Liver (tissue), 8 donors: ENCODE measurements at regions not wholly inside any gene's neighbourhood (a gene's known extent, or its start where the extent isn't known, plus 50 kb on each side); places are given as distances from the start of the nearest gene placed in this dataset.

Experiments used
- DNase-seq: peaks from one replicate; pipeline ENCODE4 v3.0.0-alpha.2; 2017; ENCODE audit warnings: low spot score
- H3K27ac ChIP-seq, 2 donors: one replicate each; pipeline ENCODE4 v1.7.0; 2013; ENCODE audit warnings: inconsistent platforms in 2 of 2, low read length in 2 of 2, control low read depth in 1 of 2, low read depth in 1 of 2, mild to moderate bottlenecking in 1 of 2
- H3K27me3 ChIP-seq, 4 donors: one replicate each; pipeline versions ENCODE4 v1.6.1 to v1.7.0; 2013; ENCODE audit warnings: low read length in 3 of 4, inconsistent platforms in 1 of 4, mild to moderate bottlenecking in 1 of 4, moderate library complexity in 1 of 4; ENCODE audit not compliant: control insufficient read depth in 4 of 4, insufficient read depth in 4 of 4
- H3K36me3 ChIP-seq, 4 donors: one replicate each; pipeline versions ENCODE4 v1.6.1 to v1.7.0; 2013; ENCODE audit warnings: low read length in 3 of 4, mild to moderate bottlenecking in 3 of 4, low read depth in 1 of 4, moderate library complexity in 1 of 4; ENCODE audit not compliant: control insufficient read depth in 4 of 4, insufficient read depth in 3 of 4
- H3K4me1 ChIP-seq, 4 donors: one replicate each; pipeline versions ENCODE4 v1.6.1 to v1.7.0; 2013; ENCODE audit warnings: low read length in 3 of 4, mild to moderate bottlenecking in 3 of 4, moderate library complexity in 1 of 4; ENCODE audit not compliant: control insufficient read depth in 4 of 4, insufficient read depth in 4 of 4
- H3K4me3 ChIP-seq, 3 donors: one replicate each; pipeline versions ENCODE4 v1.6.1 to v1.7.0; 2013; ENCODE audit warnings: low read length in 3 of 3, control low read depth in 1 of 3, low read depth in 1 of 3, mild to moderate bottlenecking in 1 of 3
- H3K9ac ChIP-seq, 2 donors: one replicate each; pipeline ENCODE4 v1.7.0; 2013; ENCODE audit warnings: low read length in 2 of 2, mild to moderate bottlenecking in 2 of 2, moderate library complexity in 2 of 2, control low read depth in 1 of 2, low read depth in 1 of 2
- H3K9me3 ChIP-seq, 4 donors: one replicate each; pipeline versions ENCODE4 v1.6.1 to v1.7.0; 2013; ENCODE audit warnings: low read length in 3 of 4; ENCODE audit not compliant: control insufficient read depth in 4 of 4
- EGR1 ChIP-seq, 2 donors: IDR thresholded peaks; 2 replicates each; pipeline ENCODE4 v1.6.1; 2016 to 2018; ENCODE audit warnings: antibody characterized with exemption in 2 of 2, low read depth in 2 of 2
- FOXA2 ChIP-seq: IDR thresholded peaks from 2 replicates; pipeline ENCODE4 v1.6.1; 2016; ENCODE audit warnings: antibody characterized with exemption
- GABPA ChIP-seq, 2 donors: IDR thresholded peaks in 1 of 2; conservative IDR thresholded peaks in 1 of 2; 2 replicates each; pipeline ENCODE4 v1.6.1; 2016; ENCODE audit warnings: antibody characterized with exemption in 2 of 2, mild to moderate bottlenecking in 1 of 2, moderate library complexity in 1 of 2
- HNF4A ChIP-seq, 2 donors: conservative IDR thresholded peaks; 2 replicates each; pipeline ENCODE4 v1.6.1; 2016; ENCODE audit warnings: antibody characterized with exemption in 2 of 2, mild to moderate bottlenecking in 2 of 2
- HNF4G ChIP-seq: IDR thresholded peaks from 2 replicates; pipeline ENCODE4 v1.6.1; 2016; ENCODE audit warnings: antibody characterized with exemption
- JUND ChIP-seq, 2 donors: IDR thresholded peaks; 2 replicates each; pipeline ENCODE4 v1.6.1; 2016; ENCODE audit warnings: antibody characterized with exemption in 2 of 2
- NR2F2 ChIP-seq: IDR thresholded peaks from 2 replicates; pipeline ENCODE4 v1.6.1; 2016; ENCODE audit warnings: antibody characterized with exemption
- RAD21 ChIP-seq, 2 donors: IDR thresholded peaks; 2 replicates each; pipeline ENCODE4 v1.6.1; 2016; ENCODE audit warnings: antibody characterized with exemption in 2 of 2, mild to moderate bottlenecking in 2 of 2
- RXRA ChIP-seq, 2 donors: IDR thresholded peaks; 2 replicates each; pipeline ENCODE4 v1.6.1; 2017 to 2018; ENCODE audit warnings: antibody characterized with exemption in 2 of 2, mild to moderate bottlenecking in 1 of 2
- SP1 ChIP-seq: IDR thresholded peaks from 2 replicates; pipeline ENCODE4 v1.6.1; 2018; ENCODE audit warnings: antibody characterized with exemption, mild to moderate bottlenecking
- TAF1 ChIP-seq: conservative IDR thresholded peaks from 2 replicates; pipeline ENCODE4 v1.6.1; 2016; ENCODE audit warnings: antibody characterized with exemption, mild to moderate bottlenecking
- YY1 ChIP-seq: IDR thresholded peaks from 2 replicates; pipeline ENCODE4 v1.6.1; 2016; ENCODE audit warnings: antibody characterized with exemption, mild to moderate bottlenecking
- WGBS: extraction: QIAGEN DNeasy Blood & Tissue Kit; methylation state at CpG from one replicate; pipeline ENCODE4 v1.1.7; 2013; 5-methylcytosine and 5-hydroxymethylcytosine counted together
- TF ChIP-seq, protein P1 (sequence below): IDR thresholded peaks from 2 replicates; pipeline ENCODE4 v1.6.1; 2016; ENCODE audit warnings: antibody characterized with exemption
- TF ChIP-seq, protein P2 (sequence below): IDR thresholded peaks from 2 replicates; pipeline ENCODE4 v1.6.1; 2016; ENCODE audit warnings: antibody characterized with exemption
- TF ChIP-seq, protein P3 (sequence below): IDR thresholded peaks from 2 replicates; pipeline ENCODE4 v1.6.1; 2016; ENCODE audit warnings: antibody characterized with exemption
- TF ChIP-seq, protein P4 (sequence below): fragments of 150-350 bp; IDR thresholded peaks from 2 replicates; pipeline ENCODE4 v1.5.1; 2017; ENCODE audit warnings: improper control_type of control experiment, low read depth, low read length; ENCODE audit not compliant: missing input control
- TF ChIP-seq, protein P5 (sequence below): IDR thresholded peaks from 2 replicates; pipeline ENCODE4 v1.6.1; 2016; ENCODE audit warnings: antibody characterized with exemption, mild to moderate bottlenecking
- donor health status: healthy.
- donor health status: healthy.
- donor health status: healthy.
- donor health status: healthy.
- donor health status: healthy.

DNA sequence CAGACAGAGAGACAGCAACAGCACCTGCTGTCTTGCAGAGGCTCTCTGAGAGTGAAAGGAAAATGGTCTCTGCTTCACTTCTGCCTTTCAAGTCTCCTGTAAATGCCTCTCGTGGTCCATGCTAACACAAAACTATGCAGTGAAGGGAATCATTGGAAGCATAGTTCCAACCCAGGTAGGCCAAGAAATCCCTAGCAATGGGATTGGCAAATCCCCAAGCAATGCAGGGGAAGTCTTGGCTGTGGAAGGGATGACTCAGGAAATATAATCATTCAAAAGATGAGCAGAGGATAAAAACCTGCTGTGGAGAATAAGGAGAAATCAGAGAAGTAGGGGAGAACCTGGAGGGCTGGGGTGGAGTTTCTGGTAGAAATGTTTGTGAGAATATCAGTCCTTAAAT, 216.1 kb upstream of the ZBED5 start (continued):
- TF ChIP-seq, protein P1, sequence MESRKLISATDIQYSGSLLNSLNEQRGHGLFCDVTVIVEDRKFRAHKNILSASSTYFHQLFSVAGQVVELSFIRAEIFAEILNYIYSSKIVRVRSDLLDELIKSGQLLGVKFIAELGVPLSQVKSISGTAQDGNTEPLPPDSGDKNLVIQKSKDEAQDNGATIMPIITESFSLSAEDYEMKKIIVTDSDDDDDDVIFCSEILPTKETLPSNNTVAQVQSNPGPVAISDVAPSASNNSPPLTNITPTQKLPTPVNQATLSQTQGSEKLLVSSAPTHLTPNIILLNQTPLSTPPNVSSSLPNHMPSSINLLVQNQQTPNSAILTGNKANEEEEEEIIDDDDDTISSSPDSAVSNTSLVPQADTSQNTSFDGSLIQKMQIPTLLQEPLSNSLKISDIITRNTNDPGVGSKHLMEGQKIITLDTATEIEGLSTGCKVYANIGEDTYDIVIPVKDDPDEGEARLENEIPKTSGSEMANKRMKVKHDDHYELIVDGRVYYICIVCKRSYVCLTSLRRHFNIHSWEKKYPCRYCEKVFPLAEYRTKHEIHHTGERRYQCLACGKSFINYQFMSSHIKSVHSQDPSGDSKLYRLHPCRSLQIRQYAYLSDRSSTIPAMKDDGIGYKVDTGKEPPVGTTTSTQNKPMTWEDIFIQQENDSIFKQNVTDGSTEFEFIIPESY = no peak
- TF ChIP-seq TAF1 (no peak), HNF4A (conservative IDR thresholded peaks at IDR 0.05) (no peak), HNF4G (no peak), RXRA (IDR thresholded peaks at IDR 0.05) (no peak)

DNA sequence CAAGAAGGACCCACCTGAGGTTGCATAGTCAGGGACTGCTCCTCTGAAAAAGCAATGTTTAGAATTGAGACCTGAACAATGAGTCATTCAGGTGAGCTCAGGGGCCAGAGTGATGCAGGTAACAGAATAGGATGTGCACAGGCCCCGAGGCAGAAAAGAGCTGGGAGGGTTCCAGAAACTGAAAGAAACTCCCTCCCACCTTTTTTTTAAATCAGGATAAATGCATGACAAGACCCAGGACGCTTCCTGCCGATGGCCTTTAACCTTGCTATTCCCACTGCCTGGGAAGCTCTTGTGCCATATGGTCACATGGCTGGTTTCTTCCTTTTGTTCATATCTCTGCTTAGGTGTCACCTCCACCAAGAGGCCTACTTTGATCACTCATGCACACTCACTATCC, 214.2 kb upstream of the ZBED5 start:
- Histone ChIP-seq H3K27ac (no peak overlapping the region), H3K36me3 (no peaks in the 10 kb centered on the region), H3K27me3 (no peaks in the 10 kb centered on the region), H3K9me3 (no peaks in the 10 kb centered on the region), H3K4me3 (no peak overlapping the region), H3K4me1 (no peaks in the 10 kb centered on the region), H3K9ac (no peak overlapping the region)
- TF ChIP-seq GABPA (IDR thresholded peaks at IDR 0.05 in 1 of 2, conservative IDR thresholded peaks at IDR 0.05 in 1 of 2) = no peak
- no peak for TF ChIP-seq SP1
- TF ChIP-seq, protein P2, sequence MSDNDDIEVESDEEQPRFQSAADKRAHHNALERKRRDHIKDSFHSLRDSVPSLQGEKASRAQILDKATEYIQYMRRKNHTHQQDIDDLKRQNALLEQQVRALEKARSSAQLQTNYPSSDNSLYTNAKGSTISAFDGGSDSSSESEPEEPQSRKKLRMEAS = no peak
- TF ChIP-seq HNF4G = no peak
- TF ChIP-seq YY1 = no peak
- no peak for TF ChIP-seq FOXA2
- no peak for TF ChIP-seq JUND (IDR thresholded peaks at IDR 0.05)
- no peak for TF ChIP-seq EGR1 (IDR thresholded peaks at IDR 0.05; ENCODE audit: low read depth in 2 of 2)
- TF ChIP-seq, protein P1 = no peak
- TF ChIP-seq HNF4A (conservative IDR thresholded peaks at IDR 0.05) = no peak
- TF ChIP-seq, protein P3, sequence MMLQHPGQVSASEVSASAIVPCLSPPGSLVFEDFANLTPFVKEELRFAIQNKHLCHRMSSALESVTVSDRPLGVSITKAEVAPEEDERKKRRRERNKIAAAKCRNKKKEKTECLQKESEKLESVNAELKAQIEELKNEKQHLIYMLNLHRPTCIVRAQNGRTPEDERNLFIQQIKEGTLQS = no peak
- TF ChIP-seq RXRA (IDR thresholded peaks at IDR 0.05) = no peak
- DNase-seq = no peak
- WGBS = 65% methylated on average over 3 of the region's 3 CpGs

DNA sequence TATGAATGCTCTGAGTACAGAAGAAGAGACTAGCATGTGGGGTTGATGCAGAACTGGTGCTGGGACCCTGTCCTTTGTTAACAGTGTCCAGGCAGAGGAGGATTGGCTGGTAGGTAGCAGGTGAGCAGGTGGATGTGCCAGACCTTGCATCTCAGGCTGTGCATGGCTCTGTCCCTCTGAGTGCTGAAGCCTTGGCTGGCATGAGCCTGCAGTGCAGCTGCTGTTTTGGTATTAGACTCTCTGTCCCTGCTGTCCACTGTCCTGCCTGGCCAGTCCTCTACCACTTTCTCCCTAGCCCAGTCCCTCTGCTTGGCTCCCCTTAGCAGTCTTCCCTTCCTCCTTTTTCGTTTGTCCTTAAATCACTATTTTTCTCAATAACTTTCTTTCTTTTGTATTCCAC, 213.6 kb upstream of the ZBED5 start:
- H3K36me3 ChIP-seq = no peaks in the 10 kb centered on the region
- H3K4me3 ChIP-seq = no peak overlapping the region
- H3K9me3 ChIP-seq = no peaks in the 10 kb centered on the region
- no peak overlapping the region for H3K9ac ChIP-seq
- no peaks in the 10 kb centered on the region for H3K4me1 ChIP-seq
- 55% methylated on average over 1 of the region's 1 CpG for WGBS
- no peak overlapping the region for H3K27ac ChIP-seq
- no peak for DNase-seq
- H3K27me3 ChIP-seq = no peaks in the 10 kb centered on the region
- TF ChIP-seq, protein P1 = no peak
- TF ChIP-seq EGR1 (IDR thresholded peaks at IDR 0.05; ENCODE audit: low read depth in 2 of 2) (no peak), RAD21 (IDR thresholded peaks at IDR 0.05) (no peak), NR2F2 (no peak), GABPA (IDR thresholded peaks at IDR 0.05 in 1 of 2, conservative IDR thresholded peaks at IDR 0.05 in 1 of 2) (no peak), RXRA (IDR thresholded peaks at IDR 0.05) (no peak), JUND (IDR thresholded peaks at IDR 0.05) (no peak), HNF4A (conservative IDR thresholded peaks at IDR 0.05) (no peak), TAF1 (no peak), FOXA2 (no peak), HNF4G (no peak), SP1 (no peak), YY1 (no peak)
- TF ChIP-seq, protein P4, sequence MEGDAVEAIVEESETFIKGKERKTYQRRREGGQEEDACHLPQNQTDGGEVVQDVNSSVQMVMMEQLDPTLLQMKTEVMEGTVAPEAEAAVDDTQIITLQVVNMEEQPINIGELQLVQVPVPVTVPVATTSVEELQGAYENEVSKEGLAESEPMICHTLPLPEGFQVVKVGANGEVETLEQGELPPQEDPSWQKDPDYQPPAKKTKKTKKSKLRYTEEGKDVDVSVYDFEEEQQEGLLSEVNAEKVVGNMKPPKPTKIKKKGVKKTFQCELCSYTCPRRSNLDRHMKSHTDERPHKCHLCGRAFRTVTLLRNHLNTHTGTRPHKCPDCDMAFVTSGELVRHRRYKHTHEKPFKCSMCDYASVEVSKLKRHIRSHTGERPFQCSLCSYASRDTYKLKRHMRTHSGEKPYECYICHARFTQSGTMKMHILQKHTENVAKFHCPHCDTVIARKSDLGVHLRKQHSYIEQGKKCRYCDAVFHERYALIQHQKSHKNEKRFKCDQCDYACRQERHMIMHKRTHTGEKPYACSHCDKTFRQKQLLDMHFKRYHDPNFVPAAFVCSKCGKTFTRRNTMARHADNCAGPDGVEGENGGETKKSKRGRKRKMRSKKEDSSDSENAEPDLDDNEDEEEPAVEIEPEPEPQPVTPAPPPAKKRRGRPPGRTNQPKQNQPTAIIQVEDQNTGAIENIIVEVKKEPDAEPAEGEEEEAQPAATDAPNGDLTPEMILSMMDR = no peak
- TF ChIP-seq, protein P3 = no peak
- TF ChIP-seq, protein P5, sequence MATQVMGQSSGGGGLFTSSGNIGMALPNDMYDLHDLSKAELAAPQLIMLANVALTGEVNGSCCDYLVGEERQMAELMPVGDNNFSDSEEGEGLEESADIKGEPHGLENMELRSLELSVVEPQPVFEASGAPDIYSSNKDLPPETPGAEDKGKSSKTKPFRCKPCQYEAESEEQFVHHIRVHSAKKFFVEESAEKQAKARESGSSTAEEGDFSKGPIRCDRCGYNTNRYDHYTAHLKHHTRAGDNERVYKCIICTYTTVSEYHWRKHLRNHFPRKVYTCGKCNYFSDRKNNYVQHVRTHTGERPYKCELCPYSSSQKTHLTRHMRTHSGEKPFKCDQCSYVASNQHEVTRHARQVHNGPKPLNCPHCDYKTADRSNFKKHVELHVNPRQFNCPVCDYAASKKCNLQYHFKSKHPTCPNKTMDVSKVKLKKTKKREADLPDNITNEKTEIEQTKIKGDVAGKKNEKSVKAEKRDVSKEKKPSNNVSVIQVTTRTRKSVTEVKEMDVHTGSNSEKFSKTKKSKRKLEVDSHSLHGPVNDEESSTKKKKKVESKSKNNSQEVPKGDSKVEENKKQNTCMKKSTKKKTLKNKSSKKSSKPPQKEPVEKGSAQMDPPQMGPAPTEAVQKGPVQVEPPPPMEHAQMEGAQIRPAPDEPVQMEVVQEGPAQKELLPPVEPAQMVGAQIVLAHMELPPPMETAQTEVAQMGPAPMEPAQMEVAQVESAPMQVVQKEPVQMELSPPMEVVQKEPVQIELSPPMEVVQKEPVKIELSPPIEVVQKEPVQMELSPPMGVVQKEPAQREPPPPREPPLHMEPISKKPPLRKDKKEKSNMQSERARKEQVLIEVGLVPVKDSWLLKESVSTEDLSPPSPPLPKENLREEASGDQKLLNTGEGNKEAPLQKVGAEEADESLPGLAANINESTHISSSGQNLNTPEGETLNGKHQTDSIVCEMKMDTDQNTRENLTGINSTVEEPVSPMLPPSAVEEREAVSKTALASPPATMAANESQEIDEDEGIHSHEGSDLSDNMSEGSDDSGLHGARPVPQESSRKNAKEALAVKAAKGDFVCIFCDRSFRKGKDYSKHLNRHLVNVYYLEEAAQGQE = no peak
